AG04449 (cell line): ENCODE measurements at regions not wholly inside any gene's neighbourhood (a gene's known extent, or its start where the extent isn't known, plus 50 kb on each side); places are given as distances from the start of the nearest gene placed in this dataset.

ENCODE experiments used
- CTCF ChIA-PET: fragments of 350-600 bp; formaldehyde crosslinking; extraction: SDS; loops from one replicate; lab custom pipeline; 2021; ENCODE audit warnings: antibody characterized with exemption; lab: Yijun Ruan, JAX
- POLR2A ChIA-PET: fragments of 400-600, 350-600 bp; formaldehyde crosslinking; extraction: SDS; loops from one replicate; lab custom pipeline; 2020; ENCODE audit warnings: antibody characterized with exemption, inconsistent platforms; lab: Yijun Ruan, JAX
- DNase-seq: peaks from one replicate; pipeline ENCODE4 v3.0.0-alpha.2; 2010; ENCODE audit warnings: low read depth, low spot score
- H3K4me3 ChIP-seq: 2 replicates; pipeline ENCODE4 v1.5.1; 2011; ENCODE audit warnings: low read depth, mild to moderate bottlenecking, control low read depth, low read length
- CTCF ChIP-seq: IDR thresholded peaks from one replicate; pipeline ENCODE4 v1.5.1; 2011; ENCODE audit warnings: mild to moderate bottlenecking, moderate library complexity, low read length, control low read depth, inconsistent platforms; ENCODE audit not compliant: insufficient read depth; ENCODE audit errors: missing control alignments

DNA sequence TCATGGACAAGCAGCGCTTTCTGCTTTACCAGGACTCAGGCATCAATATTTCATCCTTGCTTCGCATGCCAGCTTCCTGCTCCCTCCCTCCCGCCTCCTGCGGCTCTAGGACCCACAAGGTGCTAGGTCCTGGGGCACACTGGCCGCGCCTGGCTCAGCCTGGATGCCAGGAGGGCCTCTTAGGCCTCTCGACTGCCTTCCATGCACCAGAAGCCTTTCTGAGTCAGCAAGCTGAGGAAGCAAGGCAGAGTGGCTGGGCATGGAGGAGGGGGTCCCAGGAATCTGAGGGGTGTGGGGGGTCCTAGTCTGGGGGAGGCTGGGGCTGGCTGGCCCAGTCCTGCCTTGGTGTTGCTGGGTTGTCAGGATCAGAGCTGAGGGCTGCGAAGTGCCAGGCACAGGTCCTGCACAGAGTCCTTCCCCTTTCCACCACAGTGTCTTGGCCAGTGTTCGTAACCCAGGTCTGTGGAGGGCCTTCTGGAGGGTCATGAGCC lies 61.0 kb upstream of the THY1 start:
- ChIA-PET POLR2A (no interaction called here), CTCF (interaction anchor here (1.1 to 18.4 kb wide), 6 partner anchors 9 to 819 kb away, joined by 3 to 425 read pairs (median 18); partner anchors contain the start of gene USP2)
- H3K4me3 ChIP-seq: no peak overlapping the region
- no peak for TF ChIP-seq CTCF
- no peak for DNase-seq

GRCh38 chr11:119483341-119483880 lies 60.4 kb upstream of the THY1 start:
- ChIA-PET POLR2A (no interaction called here), CTCF (interaction anchor here (1.1 to 18.4 kb wide), 6 partner anchors 9 to 820 kb away, joined by 3 to 425 read pairs (median 18); partner anchors contain the start of gene USP2)
- no peak for DNase-seq

DNA sequence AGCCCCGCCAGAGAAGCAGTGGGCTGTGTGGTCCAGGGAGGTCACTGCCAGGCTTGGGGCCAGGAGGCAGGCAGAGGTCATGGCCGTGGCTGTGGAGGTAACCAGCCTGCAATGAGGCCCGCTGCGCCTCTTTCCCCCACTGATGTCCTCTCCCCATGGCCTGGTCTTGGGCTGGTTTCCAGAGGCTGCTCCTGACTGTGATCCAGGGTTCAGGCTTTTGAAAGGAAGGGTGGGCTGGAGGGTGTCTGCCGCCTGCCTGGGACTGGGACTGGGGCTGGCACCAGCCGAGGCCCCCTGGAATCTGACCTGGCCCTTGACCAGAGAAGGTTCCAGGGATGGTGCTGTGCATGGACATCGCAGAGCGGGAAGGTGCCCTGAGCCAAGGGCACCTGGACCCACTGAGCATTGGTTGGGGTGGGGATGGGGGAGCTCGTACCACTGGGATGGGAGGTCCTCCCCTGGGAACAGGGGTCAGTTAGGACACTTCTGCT lies 59.6 kb upstream of the THY1 start:
- CTCF ChIA-PET: interaction anchor here (1.0 to 18.4 kb wide), 12 partner anchors 11 to 625 kb away, joined by 3 to 425 read pairs (median 4); partner anchors contain the start of genes NECTIN1 and USP2
- POLR2A ChIA-PET: no interaction called here
- TF ChIP-seq CTCF: no peak
- no peak for DNase-seq
- no peak overlapping the region for H3K4me3 ChIP-seq

More at GRCh38 chr11:119483341-119483880, 60.4 kb upstream of the THY1 start:
- no peak overlapping the region for H3K4me3 ChIP-seq
- no peak for TF ChIP-seq CTCF

GRCh38 chr11:119481667-119482400 lies 58.9 kb upstream of the THY1 start:
- H3K4me3 ChIP-seq: no peak overlapping the region
- CTCF ChIA-PET: interaction anchor here (0.9 to 18.4 kb wide), 15 partner anchors 9 to 626 kb away, joined by 3 to 425 read pairs (median 4); partner anchors contain the start of genes NECTIN1 and USP2
- POLR2A ChIA-PET: no interaction called here
- DNase-seq: no peak
- no peak for TF ChIP-seq CTCF

- no peak overlapping the region for H3K4me3 ChIP-seq
- DNase-seq: peak; percentile 90
- ChIA-PET CTCF (interaction anchor here (0.8 to 18.4 kb wide), 38 partner anchors 8 to 819 kb away, joined by 3 to 425 read pairs (median 5); partner anchors contain the start of genes C1QTNF5, NECTIN1 and USP2), POLR2A (no interaction called here)
- TF ChIP-seq CTCF: peak; percentile 95
Observed at GRCh38 chr11:119481021-119481666, 58.2 kb upstream of the THY1 start.
